Fibroblast of skin of left quadriceps (primary cell): ENCODE measurements at regions not wholly inside any gene's neighbourhood (a gene's known extent, or its start where the extent isn't known, plus 50 kb on each side); places are given as distances from the start of the nearest gene placed in this dataset.

Experiments
- DNase-seq, 2 experiments: peaks; one replicate each; pipeline ENCODE4 v3.0.0-alpha.2; 2013; ENCODE audit warnings: low read depth in 2 of 2

GRCh38 chr22:19621373-19622060, 92.8 kb upstream of the SEPTIN5 start:
- DNase-seq, result no peak

GRCh38 chr22:19622061-19622441, 92.3 kb upstream of the SEPTIN5 start:
- DNase-seq, result no peak

- DNase-seq, result no peak
These were observed 88.8 kb upstream of the SEPTIN5 start for GRCh38 chr22:19625331-19626041.

GRCh38 chr22:19626042-19626587, 88.2 kb upstream of the SEPTIN5 start:
- DNase-seq, result no peak

GRCh38 chr22:19626666-19627065, 87.6 kb upstream of the SEPTIN5 start:
- DNase-seq, result no peak

- no peak for DNase-seq
These were observed 86.1 kb upstream of the SEPTIN5 start for GRCh38 chr22:19628038-19628776.

- no peak for DNase-seq
These were observed 85.0 kb upstream of the SEPTIN5 start for GRCh38 chr22:19629331-19629719.

- DNase-seq, result peak; percentile 27 to 37
These were observed 84.4 kb upstream of the SEPTIN5 start for GRCh38 chr22:19629720-19630419.

- no peak for DNase-seq
These were observed 83.7 kb upstream of the SEPTIN5 start for GRCh38 chr22:19630614-19631013.

- peak in 1 of 2 experiments; percentile 5 for DNase-seq
These were observed 82.2 kb upstream of the SEPTIN5 start for GRCh38 chr22:19631899-19632667.

- no peak for DNase-seq
These were observed 81.6 kb upstream of the SEPTIN5 start for GRCh38 chr22:19632668-19633148.

GRCh38 chr22:19634226-19634975, 79.9 kb upstream of the SEPTIN5 start:
- no peak for DNase-seq

GRCh38 chr22:19635644-19636043, 78.7 kb upstream of the SEPTIN5 start:
- DNase-seq, result no peak

GRCh38 chr22:19636696-19637407, 77.5 kb upstream of the SEPTIN5 start:
- DNase-seq, result no peak

GRCh38 chr22:19637408-19638281, 76.7 kb upstream of the SEPTIN5 start:
- no peak for DNase-seq

- DNase-seq, result no peak
These were observed 75.9 kb upstream of the SEPTIN5 start for GRCh38 chr22:19638282-19639015.

GRCh38 chr22:19639610-19640135, 74.6 kb upstream of the SEPTIN5 start:
- DNase-seq, result no peak

GRCh38 chr22:19640306-19640705, 74.0 kb upstream of the SEPTIN5 start:
- DNase-seq, result no peak
